ENCODE measurements at regions not wholly inside any gene's neighbourhood (a gene's known extent, or its start where the extent isn't known, plus 50 kb on each side); places are given as distances from the start of the nearest gene placed in this dataset.
A peak's percentile ranks its signal among the peaks of the same experiment; 100 is the strongest.

GRCh38 chr21:39022035-39022434, 161.2 kb downstream of the PSMG1 start:
- peaks cover 3% of the 10 kb centered on the region for H3K9me3 ChIP-seq (ENCODE audit: low read depth, low read length)
- no peak overlapping the region for H3K4me3 ChIP-seq (ENCODE audit: insufficient read depth, low read length)
- no peak overlapping the region for H3K27ac ChIP-seq (ENCODE audit: low read depth, low read length)
- no peak overlapping the region for H3K4me2 ChIP-seq (ENCODE audit: insufficient read depth, low read length)
- no peaks in the 10 kb centered on the region for H3K27me3 ChIP-seq (ENCODE audit: insufficient read depth, low read length)
- H3K79me2 ChIP-seq (ENCODE audit: insufficient read depth, low read length): no peaks in the 10 kb centered on the region
- no peaks in the 10 kb centered on the region for H3K36me3 ChIP-seq (ENCODE audit: insufficient read depth, low read length)
- H4K20me1 ChIP-seq (ENCODE audit: insufficient read depth, low read length): no peaks in the 10 kb centered on the region
- peaks cover 26% of the 10 kb centered on the region for H3K4me1 ChIP-seq (ENCODE audit: insufficient read depth, low read length)
- TF ChIP-seq CTCF (IDR thresholded peaks at IDR 0.05; ENCODE audit: extremely low read depth, low read depth, low read length): no peak
- DNase-seq (ENCODE audit: insufficient read length, low spot score, missing footprints): no peak
- H2AFZ ChIP-seq (ENCODE audit: low read length): no peak overlapping the region

GRCh38 chr21:39021478-39021832, 161.8 kb downstream of the PSMG1 start:
- Histone ChIP-seq H2AFZ (ENCODE audit: low read length) (peak overlapping the region; percentile 2), H3K27me3 (ENCODE audit: insufficient read depth, low read length) (no peaks in the 10 kb centered on the region), H3K79me2 (ENCODE audit: insufficient read depth, low read length) (no peaks in the 10 kb centered on the region), H3K27ac (ENCODE audit: low read depth, low read length) (no peak overlapping the region), H3K4me1 (ENCODE audit: insufficient read depth, low read length) (peaks cover 26% of the 10 kb centered on the region), H3K4me3 (ENCODE audit: insufficient read depth, low read length) (no peak overlapping the region), H3K9me3 (ENCODE audit: low read depth, low read length) (peaks cover 3% of the 10 kb centered on the region), H3K36me3 (ENCODE audit: insufficient read depth, low read length) (no peaks in the 10 kb centered on the region), H3K4me2 (ENCODE audit: insufficient read depth, low read length) (no peak overlapping the region), H4K20me1 (ENCODE audit: insufficient read depth, low read length) (no peaks in the 10 kb centered on the region)
- no peak for DNase-seq (ENCODE audit: insufficient read length, low spot score, missing footprints)
- no peak for TF ChIP-seq CTCF (IDR thresholded peaks at IDR 0.05; ENCODE audit: extremely low read depth, low read depth, low read length)

- Histone ChIP-seq H3K9me3 (ENCODE audit: low read depth, low read length) (peaks cover 3% of the 10 kb centered on the region), H2AFZ (ENCODE audit: low read length) (peak overlapping the region; percentile 2), H3K27me3 (ENCODE audit: insufficient read depth, low read length) (no peaks in the 10 kb centered on the region), H3K4me3 (ENCODE audit: insufficient read depth, low read length) (peak overlapping the region; percentile 21), H3K36me3 (ENCODE audit: insufficient read depth, low read length) (no peaks in the 10 kb centered on the region), H3K4me1 (ENCODE audit: insufficient read depth, low read length) (peaks cover 29% of the 10 kb centered on the region), H3K27ac (ENCODE audit: low read depth, low read length) (peak overlapping the region; percentile 65), H3K79me2 (ENCODE audit: insufficient read depth, low read length) (no peaks in the 10 kb centered on the region), H4K20me1 (ENCODE audit: insufficient read depth, low read length) (no peaks in the 10 kb centered on the region), H3K4me2 (ENCODE audit: insufficient read depth, low read length) (no peak overlapping the region)
- TF ChIP-seq CTCF (IDR thresholded peaks at IDR 0.05; ENCODE audit: extremely low read depth, low read depth, low read length): no peak
- DNase-seq (ENCODE audit: insufficient read length, low spot score, missing footprints): peak; percentile 91
These were observed 162.3 kb downstream of the PSMG1 start for GRCh38 chr21:39020751-39021477.

- Histone ChIP-seq H4K20me1 (ENCODE audit: insufficient read depth, low read length) (no peaks in the 10 kb centered on the region), H3K27ac (ENCODE audit: low read depth, low read length) (no peak overlapping the region), H3K4me3 (ENCODE audit: insufficient read depth, low read length) (no peak overlapping the region), H3K4me1 (ENCODE audit: insufficient read depth, low read length) (peaks cover 41% of the 10 kb centered on the region), H3K36me3 (ENCODE audit: insufficient read depth, low read length) (no peaks in the 10 kb centered on the region), H3K4me2 (ENCODE audit: insufficient read depth, low read length) (no peak overlapping the region), H3K27me3 (ENCODE audit: insufficient read depth, low read length) (no peaks in the 10 kb centered on the region), H3K79me2 (ENCODE audit: insufficient read depth, low read length) (no peaks in the 10 kb centered on the region), H2AFZ (ENCODE audit: low read length) (no peak overlapping the region), H3K9me3 (ENCODE audit: low read depth, low read length) (no peaks in the 10 kb centered on the region)
- TF ChIP-seq CTCF (IDR thresholded peaks at IDR 0.05; ENCODE audit: extremely low read depth, low read depth, low read length): no peak
- DNase-seq (ENCODE audit: insufficient read length, low spot score, missing footprints): no peak
These were observed 164.5 kb downstream of the PSMG1 start for GRCh38 chr21:39018730-39019129.
